Body of pancreas (tissue), 4 donors: ENCODE measurements at regions not wholly inside any gene's neighbourhood (a gene's known extent, or its start where the extent isn't known, plus 50 kb on each side); places are given as distances from the start of the nearest gene placed in this dataset.

Source experiments
- ATAC-seq: fragments of 150-250 bp; one replicate; pipeline ENCODE4 v1.9.1; 2016
- DNase-seq, 4 donors: peaks; one replicate each; pipeline ENCODE4 v3.0.0-alpha.2; 2019
- H3K27ac ChIP-seq, 4 donors: fragments of 200-600 bp; sonication (generic); 1 replicate in 3 of 4; 2 replicates in 1 of 4; pipeline versions ENCODE4 v1.5.1 to v1.6.1; 2016 to 2019; ENCODE audit warnings: mild to moderate bottlenecking in 1 of 4, mixed read lengths in 1 of 4, moderate library complexity in 1 of 4
- H3K27me3 ChIP-seq, 2 donors: fragments of 200-600 bp; sonication (generic); one replicate each; pipeline ENCODE4 v1.6.0; 2016; ENCODE audit warnings: mild to moderate bottlenecking in 1 of 2
- H3K36me3 ChIP-seq, 2 donors: fragments of 200-600 bp; sonication (generic); replicated peaks in 1 of 2; 2 replicates each; pipeline ENCODE4 v1.5.1; 2016; ENCODE audit warnings: low read depth in 2 of 2; ENCODE audit not compliant: insufficient read depth in 1 of 2
- H3K4me1 ChIP-seq: fragments of 200-600 bp; sonication (generic); one replicate; pipeline ENCODE4 v1.6.0; 2016
- H3K4me3 ChIP-seq, 2 donors: fragments of 200-600 bp; sonication (generic); 1 replicate in 1 of 2; 2 replicates in 1 of 2; pipeline ENCODE4 v1.5.1; 2016 to 2019
- H3K9me3 ChIP-seq, 3 donors: fragments of 200-600 bp; sonication (generic); 1 replicate in 2 of 3; 2 replicates in 1 of 3; pipeline ENCODE4 v1.5.1; 2016
- CTCF ChIP-seq, 7 experiments: fragments of 450-650 bp in 4 of 7; fragments of 200-600 bp in 3 of 7; sonication (generic) in 3 of 7; IDR thresholded peaks; one replicate each; pipeline ENCODE4 v1.5.1; 2016 to 2019; ENCODE audit warnings: antibody characterized with exemption in 7 of 7
- POLR2A ChIP-seq, 3 donors: fragments of 450-650 bp; IDR thresholded peaks; one replicate each; pipeline ENCODE4 v1.6.1; 2016; ENCODE audit warnings: antibody characterized with exemption in 3 of 3, mild to moderate bottlenecking in 2 of 3
- WGBS, 2 donors: methylation state at CpG; one replicate each; pipeline ENCODE4 v1.1.5; 2017; 5-methylcytosine and 5-hydroxymethylcytosine counted together
- intact Hi-C: fragments of 100-400 bp; cut with DNase I; formaldehyde crosslinking; loops from one replicate; pipeline ENCODE4 v1.15.1; 2023

GRCh38 chr1:165069829-165070228, 286.7 kb downstream of the LMX1A start:
- no peaks in the 10 kb centered on the region for H3K36me3 ChIP-seq
- DNase-seq = no peak
- H3K4me3 ChIP-seq = no peak overlapping the region
- no peaks in the 10 kb centered on the region for H3K4me1 ChIP-seq
- intact Hi-C loops = loop anchor here (10.0 kb wide), 2 partner anchors 905 to 1545 kb away; no protein-coding TSS in a partner anchor
- no peaks in the 10 kb centered on the region for H3K9me3 ChIP-seq
- ATAC-seq = no peak
- no peaks in the 10 kb centered on the region for H3K27me3 ChIP-seq
- TF ChIP-seq POLR2A (IDR thresholded peaks at IDR 0.05) (no peak), CTCF (IDR thresholded peaks at IDR 0.05) (no peak)
- H3K27ac ChIP-seq = no peak overlapping the region
- 26 to 45% methylated on average over 1 of the region's 1 CpG for WGBS, 2 donors

- H3K36me3 ChIP-seq = no peaks in the 10 kb centered on the region
- H3K9me3 ChIP-seq = no peaks in the 10 kb centered on the region
- no peak overlapping the region for H3K4me3 ChIP-seq
- no peaks in the 10 kb centered on the region for H3K27me3 ChIP-seq
- ATAC-seq (no peak), DNase-seq (no peak)
- intact Hi-C loops = no loop called here
- no peak for TF ChIP-seq POLR2A (IDR thresholded peaks at IDR 0.05)
- TF ChIP-seq CTCF (IDR thresholded peaks at IDR 0.05) = no peak
- no peaks in the 10 kb centered on the region for H3K4me1 ChIP-seq
- 65 to 70% methylated on average over 5 of the region's 5 CpGs for WGBS, 2 donors
- no peak overlapping the region for H3K27ac ChIP-seq
Observed at GRCh38 chr1:165068741-165069140, 287.8 kb downstream of the LMX1A start.

- H3K27ac ChIP-seq = no peak overlapping the region
- DNase-seq (no peak), ATAC-seq (no peak)
- H3K4me3 ChIP-seq = no peak overlapping the region
- intact Hi-C loops = no loop called here
- H3K9me3 ChIP-seq = no peaks in the 10 kb centered on the region
- no peak for TF ChIP-seq POLR2A (IDR thresholded peaks at IDR 0.05)
- H3K27me3 ChIP-seq = no peaks in the 10 kb centered on the region
- H3K4me1 ChIP-seq = no peaks in the 10 kb centered on the region
- H3K36me3 ChIP-seq = no peaks in the 10 kb centered on the region
- WGBS, 2 donors = 83 to 85% methylated on average over 2 of the region's 2 CpGs
Observed at GRCh38 chr1:165067829-165068228, 288.7 kb downstream of the LMX1A start.

- TF ChIP-seq POLR2A (IDR thresholded peaks at IDR 0.05) = no peak
- TF ChIP-seq CTCF (IDR thresholded peaks at IDR 0.05) = no peak
- Histone ChIP-seq H3K27ac (no peak overlapping the region), H3K27me3 (no peaks in the 10 kb centered on the region), H3K4me3 (no peak overlapping the region), H3K4me1 (no peaks in the 10 kb centered on the region), H3K9me3 (no peaks in the 10 kb centered on the region), H3K36me3 (no peaks in the 10 kb centered on the region)
- WGBS, 2 donors = 60 to 64% methylated on average over 6 of the region's 6 CpGs
- intact Hi-C loops = no loop called here
- ATAC-seq = no peak
- no peak for DNase-seq
Observed at GRCh38 chr1:165063181-165063965, 293.1 kb downstream of the LMX1A start.

- H3K27me3 ChIP-seq = no peaks in the 10 kb centered on the region
- H3K4me1 ChIP-seq = no peaks in the 10 kb centered on the region
- H3K27ac ChIP-seq = no peak overlapping the region
- H3K4me3 ChIP-seq = no peak overlapping the region
- no peaks in the 10 kb centered on the region for H3K36me3 ChIP-seq
- 52 to 57% methylated on average over 4 of the region's 4 CpGs for WGBS, 2 donors
- no peak for ATAC-seq
- intact Hi-C loops = no loop called here
- TF ChIP-seq CTCF (IDR thresholded peaks at IDR 0.05) (no peak), POLR2A (IDR thresholded peaks at IDR 0.05) (no peak)
- H3K9me3 ChIP-seq = no peaks in the 10 kb centered on the region
- no peak for DNase-seq
Observed at GRCh38 chr1:165062346-165062745, 294.2 kb downstream of the LMX1A start.
